GM19043 (cell line): ENCODE measurements at regions not wholly inside any gene's neighbourhood (a gene's known extent, or its start where the extent isn't known, plus 50 kb on each side); places are given as distances from the start of the nearest gene placed in this dataset.

ENCODE experiments used
- ATAC-seq: cut with Tn5 transposase; IDR thresholded peaks from one replicate; pipeline ENCODE4 v1.9.1; 2021; ENCODE audit warnings: low read depth; ENCODE audit not compliant: unreplicated experiment

- no peak for ATAC-seq
These were observed 863.7 kb upstream of the ALCAM start for GRCh38 chr3:104503022-104503421.

- ATAC-seq, result no peak
These were observed 856.4 kb upstream of the ALCAM start for GRCh38 chr3:104510131-104510849.

- no peak for ATAC-seq
These were observed 852.3 kb upstream of the ALCAM start for GRCh38 chr3:104514371-104514770.

- ATAC-seq, result no peak
These were observed 851.9 kb upstream of the ALCAM start for GRCh38 chr3:104514776-104515175.

GRCh38 chr3:104519068-104519467 is 847.6 kb upstream of the ALCAM start:
- ATAC-seq, result no peak

- no peak for ATAC-seq
These were observed 847.1 kb upstream of the ALCAM start for GRCh38 chr3:104519468-104520227.

GRCh38 chr3:104520228-104520655 is 846.5 kb upstream of the ALCAM start:
- ATAC-seq, result no peak

GRCh38 chr3:104521606-104522336 is 844.9 kb upstream of the ALCAM start:
- peak; percentile 45 for ATAC-seq

GRCh38 chr3:104523136-104523535 is 843.6 kb upstream of the ALCAM start:
- no peak for ATAC-seq

- peak; percentile 79 for ATAC-seq
These were observed 839.8 kb upstream of the ALCAM start for GRCh38 chr3:104526901-104527401.

GRCh38 chr3:104530934-104531333 is 835.8 kb upstream of the ALCAM start:
- no peak for ATAC-seq

- ATAC-seq, result peak; percentile 59
These were observed 830.0 kb upstream of the ALCAM start for GRCh38 chr3:104536715-104537114.

GRCh38 chr3:104537323-104537722 is 829.4 kb upstream of the ALCAM start:
- ATAC-seq, result no peak

GRCh38 chr3:104546301-104546700 is 820.4 kb upstream of the ALCAM start:
- no peak for ATAC-seq

GRCh38 chr3:104547031-104547430 is 819.7 kb upstream of the ALCAM start:
- no peak for ATAC-seq

GRCh38 chr3:104548401-104548800 is 818.3 kb upstream of the ALCAM start:
- ATAC-seq, result no peak

GRCh38 chr3:104549099-104549714 is 817.5 kb upstream of the ALCAM start:
- no peak for ATAC-seq

GRCh38 chr3:104553121-104553520 is 813.6 kb upstream of the ALCAM start:
- no peak for ATAC-seq

GRCh38 chr3:104554425-104554824 is 812.3 kb upstream of the ALCAM start:
- ATAC-seq, result no peak

GRCh38 chr3:104555728-104556127 is 811.0 kb upstream of the ALCAM start:
- no peak for ATAC-seq
